Caco-2 (cell line): ENCODE measurements at regions not wholly inside any gene's neighbourhood (a gene's known extent, or its start where the extent isn't known, plus 50 kb on each side); places are given as distances from the start of the nearest gene placed in this dataset.

Experiments
- BruUV-seq: library from RNA; stranded (reverse); fragments of 400-500 nt; replicated peaks from 2 replicates; lab custom pipeline; 2021; lab: Mats Ljungman, UMichigan
- CTCF ChIA-PET: fragments of 300-600 bp; sonication (Branson Sonifier 250); formaldehyde crosslinking; loops from one replicate; lab custom pipeline; 2022; ENCODE audit warnings: antibody characterized with exemption; lab: Charles Lee
- POLR2A ChIA-PET: fragments of 300-600 bp; sonication (Branson Sonifier 250); formaldehyde crosslinking; loops from one replicate; lab custom pipeline; 2022; ENCODE audit warnings: antibody characterized with exemption; lab: Charles Lee
- DNase-seq, 2 experiments: peaks; one replicate each; pipeline versions ENCODE4 v3.0.0 to v3.0.0-alpha.2; 2020 to 2022
- H3K27me3 ChIP-seq: replicated peaks from 2 replicates; pipeline ENCODE4 v1.6.0; 2011; ENCODE audit warnings: low read length; ENCODE audit not compliant: control insufficient read depth, insufficient read depth
- H3K36me3 ChIP-seq: 2 replicates; pipeline ENCODE4 v1.5.1; 2011; ENCODE audit warnings: low read length; ENCODE audit not compliant: control insufficient read depth, insufficient read depth
- H3K4me1 ChIP-seq: fragments of 250-450 bp; sonication (Bioruptor Pico); 2 replicates; pipeline ENCODE4 v1.5.1; 2020; ENCODE audit warnings: mild to moderate bottlenecking
- H3K4me3 ChIP-seq: 2 replicates; pipeline ENCODE4 v1.5.1; 2011; ENCODE audit warnings: low read depth, mild to moderate bottlenecking, control low read depth, low read length
- H3K9me3 ChIP-seq: fragments of 250-450 bp; sonication (Bioruptor Pico); 2 replicates; pipeline ENCODE4 v1.5.1; 2020; ENCODE audit warnings: mild to moderate bottlenecking, moderate library complexity
- H3K27ac Mint-ChIP-seq: one replicate; pipeline ENCODE4 v1.8.0; 2022; ENCODE audit warnings: mixed read lengths; ENCODE audit not compliant: unreplicated experiment
- H3K27me3 Mint-ChIP-seq: one replicate; pipeline ENCODE4 v1.8.0; 2022; ENCODE audit warnings: mixed read lengths; ENCODE audit not compliant: insufficient read depth, unreplicated experiment
- H3K36me3 Mint-ChIP-seq: one replicate; pipeline ENCODE4 v1.8.0; 2022; ENCODE audit warnings: mild to moderate bottlenecking, mixed read lengths; ENCODE audit not compliant: insufficient read depth, unreplicated experiment
- H3K4me1 Mint-ChIP-seq: one replicate; pipeline ENCODE4 v1.8.0; 2022; ENCODE audit warnings: low read depth, mixed read lengths; ENCODE audit not compliant: unreplicated experiment
- H3K4me3 Mint-ChIP-seq: one replicate; pipeline ENCODE4 v1.8.0; 2022; ENCODE audit warnings: mild to moderate bottlenecking, moderate library complexity, mixed read lengths; ENCODE audit not compliant: unreplicated experiment
- H3K9me3 Mint-ChIP-seq: one replicate; pipeline ENCODE4 v1.8.0; 2022; ENCODE audit warnings: mixed read lengths; ENCODE audit not compliant: unreplicated experiment
- intact Hi-C: fragments of 100-400 bp; cut with micrococcal nuclease; formaldehyde crosslinking; loops from one replicate; pipeline ENCODE4 v1.10.0; 2022; ENCODE audit not compliant: unreplicated experiment
- TF ChIP-seq, protein P1 (sequence below), 2 experiments: fragments of 200-600 bp in 1 of 2; IDR thresholded peaks; 1 replicate in 1 of 2; 2 replicates in 1 of 2; pipeline versions ENCODE4 v1.5.1 to v1.8.0; 2011 to 2022; ENCODE audit warnings: antibody characterized with exemption in 1 of 2, control low read depth in 1 of 2, inconsistent platforms in 1 of 2, low read depth in 1 of 2, low read length in 1 of 2, mild to moderate bottlenecking in 1 of 2, moderate library complexity in 1 of 2; ENCODE audit not compliant: insufficient read depth in 1 of 2, severe bottlenecking in 1 of 2, unreplicated experiment in 1 of 2

DNA sequence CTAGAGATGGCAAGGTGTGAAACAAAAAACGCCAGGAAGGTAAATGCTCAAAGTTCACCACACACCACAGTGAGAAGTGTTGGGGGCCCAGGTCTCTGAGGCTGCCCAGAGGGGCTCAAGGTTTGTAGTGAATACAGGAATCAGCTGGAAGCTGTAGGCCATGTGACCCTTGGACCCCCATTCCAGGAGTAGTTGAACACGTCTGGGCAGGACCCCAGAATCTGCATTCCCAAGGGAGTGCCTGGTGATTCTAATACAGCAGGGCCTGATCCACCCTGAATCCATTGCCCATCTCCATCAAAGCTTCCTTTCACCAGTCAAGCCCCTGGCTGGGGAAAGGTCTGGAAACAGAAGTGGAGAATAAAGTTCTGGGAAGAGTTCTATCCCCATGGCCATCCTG is 70.8 kb upstream of the B3GAT1 start:
- Mint-ChIP-seq H3K9me3 (no peaks in the 10 kb centered on the region), H3K4me1 (no peaks in the 10 kb centered on the region), H3K27ac (no peak overlapping the region), H3K36me3 (no peaks in the 10 kb centered on the region), H3K27me3 (peaks cover 20% of the 10 kb centered on the region), H3K4me3 (no peak overlapping the region)
- no peak for DNase-seq
- ChIA-PET CTCF (no interaction called here), POLR2A (no interaction called here)
- Histone ChIP-seq H3K27me3 (no peaks in the 10 kb centered on the region), H3K4me1 (no peaks in the 10 kb centered on the region), H3K9me3 (0 out of 2 replicates have a peak, but pooled peaks cover 2% of the 10 kb centered on the region), H3K36me3 (no peaks in the 10 kb centered on the region), H3K4me3 (no peak overlapping the region)
- BruUV-seq, result no TSS peak
- intact Hi-C loops, result no loop called here
- TF ChIP-seq, protein P1, sequence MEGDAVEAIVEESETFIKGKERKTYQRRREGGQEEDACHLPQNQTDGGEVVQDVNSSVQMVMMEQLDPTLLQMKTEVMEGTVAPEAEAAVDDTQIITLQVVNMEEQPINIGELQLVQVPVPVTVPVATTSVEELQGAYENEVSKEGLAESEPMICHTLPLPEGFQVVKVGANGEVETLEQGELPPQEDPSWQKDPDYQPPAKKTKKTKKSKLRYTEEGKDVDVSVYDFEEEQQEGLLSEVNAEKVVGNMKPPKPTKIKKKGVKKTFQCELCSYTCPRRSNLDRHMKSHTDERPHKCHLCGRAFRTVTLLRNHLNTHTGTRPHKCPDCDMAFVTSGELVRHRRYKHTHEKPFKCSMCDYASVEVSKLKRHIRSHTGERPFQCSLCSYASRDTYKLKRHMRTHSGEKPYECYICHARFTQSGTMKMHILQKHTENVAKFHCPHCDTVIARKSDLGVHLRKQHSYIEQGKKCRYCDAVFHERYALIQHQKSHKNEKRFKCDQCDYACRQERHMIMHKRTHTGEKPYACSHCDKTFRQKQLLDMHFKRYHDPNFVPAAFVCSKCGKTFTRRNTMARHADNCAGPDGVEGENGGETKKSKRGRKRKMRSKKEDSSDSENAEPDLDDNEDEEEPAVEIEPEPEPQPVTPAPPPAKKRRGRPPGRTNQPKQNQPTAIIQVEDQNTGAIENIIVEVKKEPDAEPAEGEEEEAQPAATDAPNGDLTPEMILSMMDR (IDR thresholded peaks at IDR 0.05; ENCODE audit: insufficient read depth in 1 of 2, low read depth in 1 of 2, low read length in 1 of 2, severe bottlenecking in 1 of 2, unreplicated experiment in 1 of 2), result no peak

DNA sequence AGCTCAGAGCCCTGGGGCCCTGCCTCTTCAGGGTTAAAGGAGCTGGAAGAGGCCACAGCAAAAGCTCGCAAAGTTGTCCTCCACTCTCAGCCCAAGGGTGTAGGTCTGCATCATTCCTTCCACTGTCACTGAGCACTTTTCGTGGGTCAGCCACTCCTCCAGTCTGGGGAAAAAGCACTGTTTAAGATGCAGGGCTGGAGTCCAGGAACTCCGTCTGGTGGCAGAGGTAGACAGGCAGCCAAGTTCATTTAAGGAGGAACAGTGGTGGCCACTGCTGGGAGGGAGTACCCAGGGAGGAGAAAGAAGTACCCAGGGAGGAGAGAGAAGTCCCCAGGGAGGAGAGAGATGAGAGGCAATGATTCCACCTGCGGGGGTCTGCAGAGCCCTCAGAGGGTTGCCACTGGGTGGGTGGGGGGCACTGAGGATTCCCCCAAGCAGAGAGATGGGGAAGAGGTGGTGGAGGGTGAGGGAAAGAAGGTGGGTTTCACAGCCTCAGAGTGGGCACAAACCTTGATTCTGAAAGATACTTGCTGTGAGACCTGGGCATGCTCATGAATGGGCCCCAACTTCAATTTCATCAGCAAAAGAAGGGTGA is 70.0 kb upstream of the B3GAT1 start:
- peaks cover 17% of the 10 kb centered on the region for H3K27me3 Mint-ChIP-seq
- no TSS peak for BruUV-seq
- H3K4me1 Mint-ChIP-seq, result no peaks in the 10 kb centered on the region
- no peaks in the 10 kb centered on the region for H3K9me3 Mint-ChIP-seq
- Histone ChIP-seq H3K9me3 (no peaks in the 10 kb centered on the region), H3K4me3 (no peak overlapping the region), H3K27me3 (no peaks in the 10 kb centered on the region), H3K36me3 (no peaks in the 10 kb centered on the region), H3K4me1 (no peaks in the 10 kb centered on the region)
- POLR2A ChIA-PET, result no interaction called here
- TF ChIP-seq, protein P1 (IDR thresholded peaks at IDR 0.05; ENCODE audit: insufficient read depth in 1 of 2, low read depth in 1 of 2, low read length in 1 of 2, severe bottlenecking in 1 of 2, unreplicated experiment in 1 of 2), result no peak
- H3K27ac Mint-ChIP-seq, result no peak overlapping the region
- no peak overlapping the region for H3K4me3 Mint-ChIP-seq
- intact Hi-C loops, result no loop called here
- DNase-seq, result peak in 1 of 2 experiments; percentile 34
- CTCF ChIA-PET, result no interaction called here
- no peaks in the 10 kb centered on the region for H3K36me3 Mint-ChIP-seq

DNA sequence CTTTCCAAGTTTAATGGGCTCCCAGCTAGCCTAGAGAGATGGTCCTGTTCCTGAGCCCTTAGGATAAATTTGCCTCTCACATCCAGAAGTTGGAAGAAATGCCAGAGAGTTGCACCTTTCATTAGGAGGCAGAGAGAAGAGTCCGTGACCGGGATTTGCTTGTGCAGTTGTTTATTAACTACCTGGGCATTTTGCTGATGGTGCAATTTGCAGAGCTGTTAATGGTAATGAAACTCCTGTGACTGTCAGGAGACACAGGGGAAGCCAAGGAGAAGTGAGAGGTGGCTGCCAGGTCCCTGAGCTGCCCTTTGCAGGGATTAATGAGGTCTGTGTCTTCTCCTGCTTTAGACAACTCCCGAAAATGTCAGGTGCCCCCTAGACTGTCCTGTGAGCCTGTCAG is 69.1 kb upstream of the B3GAT1 start:
- TF ChIP-seq, protein P1 (IDR thresholded peaks at IDR 0.05; ENCODE audit: insufficient read depth in 1 of 2, low read depth in 1 of 2, low read length in 1 of 2, severe bottlenecking in 1 of 2, unreplicated experiment in 1 of 2), result no peak
- Mint-ChIP-seq H3K4me3 (no peak overlapping the region), H3K27ac (no peak overlapping the region), H3K9me3 (no peaks in the 10 kb centered on the region), H3K27me3 (peaks cover 17% of the 10 kb centered on the region), H3K36me3 (no peaks in the 10 kb centered on the region), H3K4me1 (no peaks in the 10 kb centered on the region)
- Histone ChIP-seq H3K4me3 (no peak overlapping the region), H3K9me3 (no peaks in the 10 kb centered on the region), H3K27me3 (no peaks in the 10 kb centered on the region), H3K4me1 (no peaks in the 10 kb centered on the region), H3K36me3 (no peaks in the 10 kb centered on the region)
- BruUV-seq, result no TSS peak
- no peak for DNase-seq
- POLR2A ChIA-PET, result no interaction called here
- CTCF ChIA-PET, result interaction anchor here (0.5 kb wide), 1 partner anchor 158 kb away, joined by 3 read pairs; no protein-coding TSS in a partner anchor
- intact Hi-C loops, result no loop called here
